Right lobe of liver (tissue), 4 donors: ENCODE measurements at regions not wholly inside any gene's neighbourhood (a gene's known extent, or its start where the extent isn't known, plus 50 kb on each side); places are given as distances from the start of the nearest gene placed in this dataset.

Source experiments
- CTCF ChIP-seq, 4 donors: fragments of 200-600 bp in 3 of 4; fragments of 450-650 bp in 1 of 4; IDR thresholded peaks; one replicate each; pipeline versions ENCODE4 v1.5.1 to v1.8.0; 2016 to 2022; ENCODE audit warnings: antibody characterized with exemption in 4 of 4, mild to moderate bottlenecking in 2 of 4
- POLR2A ChIP-seq: fragments of 450-650 bp; IDR thresholded peaks from one replicate; pipeline ENCODE4 v1.6.1; 2017; ENCODE audit warnings: antibody characterized with exemption, mild to moderate bottlenecking
- donor health status: DM: no; HTN: no; CAD: no.
- donor health status: DM: no; HTN: no; CAD: no.
- donor health status: DM: no; HTN: yes; CAD: no.

GRCh38 chr10:4474829-4475228 is 351.2 kb upstream of the AKR1E2 start:
- no peak for TF ChIP-seq CTCF (IDR thresholded peaks at IDR 0.05)
- TF ChIP-seq POLR2A: no peak
